Islet precursor cell (in vitro differentiated cells): ENCODE measurements at regions not wholly inside any gene's neighbourhood (a gene's known extent, or its start where the extent isn't known, plus 50 kb on each side); places are given as distances from the start of the nearest gene placed in this dataset.
A peak's percentile ranks its signal among the peaks of the same experiment; 100 is the strongest.
"Not testable (repeated sequence)": the region's sequence is repeated elsewhere in the genome, so short reads cannot be mapped to it uniquely, and the experiment has no call there.

Source experiments
- DNase-seq: peaks from one replicate; pipeline ENCODE4 v3.0.0-alpha.2; 2018

GRCh38 chr4:125045311-125045710 lies 269.4 kb upstream of the FAT4 start:
- no peak for DNase-seq

GRCh38 chr4:125044886-125045285 lies 269.9 kb upstream of the FAT4 start:
- no peak for DNase-seq

- DNase-seq: no peak
Measured at GRCh38 chr4:125043486-125043885, 271.3 kb upstream of the FAT4 start.

GRCh38 chr4:125042041-125042440 lies 272.7 kb upstream of the FAT4 start:
- no peak for DNase-seq

GRCh38 chr4:125041372-125041930 lies 273.3 kb upstream of the FAT4 start:
- DNase-seq: no peak

GRCh38 chr4:125039550-125039949 lies 275.2 kb upstream of the FAT4 start:
- DNase-seq: no peak

GRCh38 chr4:125022855-125023501 lies 291.8 kb upstream of the FAT4 start:
- no peak for DNase-seq

- no peak for DNase-seq
Measured at GRCh38 chr4:125021189-125021588, 293.6 kb upstream of the FAT4 start.

- DNase-seq: no peak
Measured at GRCh38 chr4:125020089-125021034, 294.4 kb upstream of the FAT4 start.

- DNase-seq: peak; percentile 52
Measured at GRCh38 chr4:125016892-125017299, 297.9 kb upstream of the FAT4 start.

GRCh38 chr4:125013891-125014290 lies 300.9 kb upstream of the FAT4 start:
- DNase-seq: peak; percentile 69

GRCh38 chr4:125011646-125012045 lies 299.1 kb upstream of the ANKRD50 start:
- DNase-seq: no peak

GRCh38 chr4:125010796-125011503 lies 298.4 kb upstream of the ANKRD50 start:
- no peak for DNase-seq

- no peak for DNase-seq
Measured at GRCh38 chr4:125008676-125009075, 296.1 kb upstream of the ANKRD50 start.

- DNase-seq: no peak
Measured at GRCh38 chr4:125004676-125005075, 292.1 kb upstream of the ANKRD50 start.

- DNase-seq: no peak
Measured at GRCh38 chr4:125003840-125004239, 291.3 kb upstream of the ANKRD50 start.

- DNase-seq: no peak
Measured at GRCh38 chr4:124997991-124998390, 285.5 kb upstream of the ANKRD50 start.

- no peak for DNase-seq
Measured at GRCh38 chr4:124997124-124997523, 284.6 kb upstream of the ANKRD50 start.

GRCh38 chr4:124993838-124994237 lies 281.3 kb upstream of the ANKRD50 start:
- DNase-seq: no peak

- no peak for DNase-seq
Measured at GRCh38 chr4:124990398-124990797, 277.9 kb upstream of the ANKRD50 start.

- no peak for DNase-seq
Measured at GRCh38 chr4:124980276-124980752, 267.8 kb upstream of the ANKRD50 start.

- not testable (repeated sequence) for DNase-seq
Measured at GRCh38 chr4:124978536-124978935, 266.0 kb upstream of the ANKRD50 start.

- DNase-seq: no peak
Measured at GRCh38 chr4:124977045-124977444, 264.5 kb upstream of the ANKRD50 start.
